Heart right ventricle (tissue), 16 donors: ENCODE measurements at regions not wholly inside any gene's neighbourhood (a gene's known extent, or its start where the extent isn't known, plus 50 kb on each side); places are given as distances from the start of the nearest gene placed in this dataset.

Experiments
- ATAC-seq, 8 donors: fragments of 200-7000 bp; cut with Tn5 transposase; one replicate each; pipeline ENCODE4 v1.9.1; 2020; ENCODE audit warnings: mild to moderate bottlenecking in 8 of 8, moderate library complexity in 8 of 8, moderate number of reproducible peaks in 1 of 8
- DNase-seq, 2 donors: peaks; one replicate each; pipeline ENCODE4 v3.0.0-alpha.2; 2020
- H3K27ac ChIP-seq, 10 donors: fragments of 200-600 bp; sonication (generic) in 2 of 10; one replicate each; pipeline versions ENCODE4 v1.5.0 to v1.8.0; 2020 to 2022; ENCODE audit warnings: mild to moderate bottlenecking in 3 of 10
- H3K27me3 ChIP-seq, 7 donors: fragments of 200-600 bp; one replicate each; pipeline ENCODE4 v1.8.0; 2021 to 2022; ENCODE audit warnings: mild to moderate bottlenecking in 2 of 7
- H3K36me3 ChIP-seq, 9 donors: fragments of 200-600 bp; sonication (generic) in 1 of 9; one replicate each; pipeline versions ENCODE4 v1.5.0 to v1.8.0; 2020 to 2022; ENCODE audit warnings: mild to moderate bottlenecking in 2 of 9
- H3K4me1 ChIP-seq, 9 donors: fragments of 200-600 bp; sonication (generic) in 1 of 9; one replicate each; pipeline versions ENCODE4 v1.5.0 to v1.8.0; 2020 to 2022; ENCODE audit warnings: mild to moderate bottlenecking in 4 of 9
- H3K4me3 ChIP-seq, 10 donors: fragments of 200-600 bp; sonication (generic) in 2 of 10; one replicate each; pipeline versions ENCODE4 v1.5.0 to v1.8.0; 2020 to 2022; ENCODE audit warnings: mild to moderate bottlenecking in 7 of 10, moderate library complexity in 2 of 10
- H3K9me3 ChIP-seq, 11 donors: fragments of 200-600 bp in 10 of 11; sonication (generic) in 2 of 11; one replicate each; pipeline versions ENCODE4 v1.5.0 to v1.8.0; 2013 to 2022; ENCODE audit warnings: mild to moderate bottlenecking in 2 of 11, control low read depth in 1 of 11, moderate library complexity in 1 of 11
- CTCF ChIP-seq, 9 donors: fragments of 200-600 bp; sonication (generic) in 2 of 9; IDR thresholded peaks; one replicate each; pipeline versions ENCODE4 v1.5.0 to v1.8.0; 2021 to 2022; ENCODE audit warnings: antibody characterized with exemption in 9 of 9, mild to moderate bottlenecking in 5 of 9, moderate library complexity in 1 of 9
- WGBS, 2 donors: extraction: QIAGEN DNeasy Blood & Tissue Kit; methylation state at CpG; one replicate each; pipeline ENCODE4 v1.1.7; 2013; ENCODE audit warnings: inconsistent platforms in 1 of 2; 5-methylcytosine and 5-hydroxymethylcytosine counted together
- intact Hi-C, 10 donors: fragments of 100-400 bp; cut with DNase I; formaldehyde crosslinking; loops; one replicate each; pipeline versions ENCODE4 v1.11.1 to v1.14.2; 2022
- donor health status: Arrhythmogenic right ventricular cardiomyopathy.
- donor health status: ischemic (EF 13 %, LVEDD 7.1; RV severe dilation, severe dysfunction).
- donor health status: healthy with polysubstance abuse.
- donor health status: DM: no; HTN: yes; CAD: no.
- donor health status: DM: no; HTN: no; CAD: no.
- donor health status: ischemic (EF 25% LVEDD 6.9; RV normal size, moderate dysfunction).
- donor health status: ischemic (EF 25% LVEDD 5.7; RV mildly dilated, moderate dysfunction).
- donor health status: healthy.
- donor health status: DM: yes; HTN: yes; CAD: no.
- donor health status: Ischemic cardiomyopathy.
- donor health status: ischemic (EF 35%, LVEDD 5.7; RV mildly dilated, moderate dysfunction).
- donor health status: nonischemic (EF 11% LVEDD 7.7; RV severe dilation, severe dysfunction).
- donor health status: DM: yes; HTN: yes; CAD: no.
- donor health status: PGD.
- donor health status: ischemic (EF 29% LVEDD 5.4; RV normal size, mild dysfunction).
- donor health status: nonischemic (EF 23%, LVEDD 6.1; RV moderate dilation, normal function).

DNA sequence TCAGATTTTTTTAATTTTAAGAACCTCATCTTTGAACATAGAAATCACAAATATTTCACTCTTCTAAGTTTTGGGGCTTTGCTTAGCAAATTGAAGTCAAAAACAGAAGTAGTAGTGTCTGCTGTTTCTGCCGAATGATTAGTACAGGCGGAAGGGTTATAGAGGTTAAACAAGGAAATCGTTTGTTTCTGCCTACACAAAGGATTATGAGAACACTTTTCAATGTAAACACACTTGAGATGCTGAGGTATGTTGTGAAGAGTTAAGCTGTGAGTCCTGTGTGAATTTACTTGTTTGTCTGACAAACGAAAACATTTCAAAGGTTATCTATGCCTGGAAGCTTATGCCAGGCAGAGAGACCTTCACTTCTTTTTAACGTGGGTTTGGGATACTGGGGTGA is 224.8 kb downstream of the CETN3 start:
- Histone ChIP-seq H3K4me1 (peaks cover 0 to 8% (median 0%) of the 10 kb centered on the region in 9 donors), H3K27me3 (no peaks in the 10 kb centered on the region), H3K4me3 (no peak overlapping the region), H3K36me3 (no peaks in the 10 kb centered on the region), H3K27ac (no peak overlapping the region), H3K9me3 (peaks cover 0 to under 1% (median 0%) of the 10 kb centered on the region in 11 donors)
- no peak for TF ChIP-seq CTCF (IDR thresholded peaks at IDR 0.05)
- intact Hi-C loops: loop anchor here in 7 of 10 donors (5.0 to 10.0 kb wide), 5 partner anchors 1450 to 1470 kb away; no protein-coding TSS in a partner anchor
- ATAC-seq (no peak), DNase-seq (no peak)
- WGBS, 2 donors: 52 to 58% methylated on average over 5 of the region's 5 CpGs

- no peaks in the 10 kb centered on the region for H3K36me3 ChIP-seq
- H3K4me3 ChIP-seq: no peak overlapping the region
- 93 to 97% methylated on average over 1 of the region's 1 CpG for WGBS, 2 donors
- H3K4me1 ChIP-seq: peaks cover 0 to 8% (median 0%) of the 10 kb centered on the region in 9 donors
- H3K27me3 ChIP-seq: no peaks in the 10 kb centered on the region
- intact Hi-C loops: loop anchor here in 7 of 10 donors (5.0 to 10.0 kb wide), 5 partner anchors 1448 to 1468 kb away; no protein-coding TSS in a partner anchor
- no peak overlapping the region for H3K27ac ChIP-seq
- no peak for DNase-seq
- peaks cover 0 to 15% (median 0%) of the 10 kb centered on the region in 11 donors for H3K9me3 ChIP-seq
- ATAC-seq: no peak
- no peak for TF ChIP-seq CTCF (IDR thresholded peaks at IDR 0.05)
Observed at GRCh38 chr5:90182726-90183125, 226.8 kb downstream of the CETN3 start.

GRCh38 chr5:90174236-90174635 is 235.3 kb downstream of the CETN3 start:
- 94 to 97% methylated on average over 4 of the region's 4 CpGs for WGBS, 2 donors
- H3K36me3 ChIP-seq: no peaks in the 10 kb centered on the region
- no peak for DNase-seq
- H3K4me1 ChIP-seq: peaks cover 0 to 28% (median 12%) of the 10 kb centered on the region in 9 donors
- no peak for ATAC-seq
- no peaks in the 10 kb centered on the region for H3K27me3 ChIP-seq
- intact Hi-C loops: no loop called here
- H3K27ac ChIP-seq: no peak overlapping the region
- TF ChIP-seq CTCF (IDR thresholded peaks at IDR 0.05): no peak
- no peak overlapping the region for H3K4me3 ChIP-seq
- H3K9me3 ChIP-seq: peaks cover 0 to 29% (median 6%) of the 10 kb centered on the region in 11 donors

DNA sequence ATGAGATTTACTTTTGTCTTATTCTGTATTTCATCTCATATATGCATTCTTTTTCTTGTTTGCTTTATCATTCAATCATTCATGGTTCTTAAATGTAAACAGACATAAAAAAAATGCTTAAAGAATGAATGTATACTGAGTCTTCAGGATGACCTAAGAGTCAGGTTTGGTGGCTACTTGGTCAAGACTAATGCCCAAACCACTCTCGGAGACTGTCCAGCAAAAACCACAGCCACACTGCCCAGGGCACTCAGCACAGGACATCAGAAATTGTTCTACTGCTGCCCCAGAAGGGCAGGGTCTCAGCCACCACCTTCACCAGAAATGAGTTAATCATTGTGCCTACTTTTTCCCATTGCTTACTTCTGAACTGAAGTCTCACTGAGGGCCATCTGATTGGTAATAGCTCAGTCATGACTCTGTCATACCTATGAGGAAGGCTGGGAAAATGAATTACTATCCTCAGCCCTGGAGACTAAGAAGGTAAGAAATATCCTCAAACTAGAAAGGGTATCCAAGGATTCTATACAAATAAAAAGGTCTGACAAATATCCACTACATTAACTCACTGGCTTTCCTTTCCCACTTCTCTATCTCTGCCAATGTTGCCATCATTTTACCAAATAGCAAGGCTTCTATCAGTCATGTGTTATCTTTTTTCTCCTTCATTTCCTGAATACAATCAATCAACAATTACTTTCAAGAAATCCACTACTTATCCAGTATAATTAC is 236.1 kb downstream of the CETN3 start:
- H3K4me1 ChIP-seq: peaks cover 3 to 33% (median 12%) of the 10 kb centered on the region in 9 donors
- no peak for TF ChIP-seq CTCF (IDR thresholded peaks at IDR 0.05)
- no peak overlapping the region for H3K4me3 ChIP-seq
- intact Hi-C loops: no loop called here
- H3K27ac ChIP-seq: no peak overlapping the region
- no peak for DNase-seq
- H3K9me3 ChIP-seq: peaks cover 0 to 27% (median 6%) of the 10 kb centered on the region in 11 donors
- H3K36me3 ChIP-seq: no peaks in the 10 kb centered on the region
- ATAC-seq: no peak
- WGBS, 2 donors: 98 to 100% methylated on average over 1 of the region's 1 CpG
- H3K27me3 ChIP-seq: no peaks in the 10 kb centered on the region
